ENCODE measurements at regions not wholly inside any gene's neighbourhood (a gene's known extent, or its start where the extent isn't known, plus 50 kb on each side); places are given as distances from the start of the nearest gene placed in this dataset.

DNA sequence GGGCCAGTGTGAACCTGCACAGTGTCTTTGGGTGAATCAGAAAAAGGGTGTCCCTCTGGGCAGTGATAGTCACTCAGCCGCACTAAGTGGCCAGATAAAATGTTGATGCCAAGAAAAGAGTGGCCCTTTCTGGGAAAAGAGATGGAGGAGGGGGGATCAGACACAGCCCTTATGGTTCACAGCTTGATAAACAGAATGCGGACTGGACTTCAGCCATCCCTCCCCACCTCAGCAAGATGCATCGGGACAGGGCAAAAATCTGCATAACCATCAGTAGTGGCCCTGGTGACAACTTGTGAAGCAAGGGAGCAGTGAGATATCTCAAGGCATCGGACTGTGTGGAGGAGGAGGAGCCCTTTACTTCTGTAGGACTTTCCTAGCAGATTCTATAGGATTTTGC, 353.8 kb upstream of the PLXNA2 start:
- TF ChIP-seq, protein P1, sequence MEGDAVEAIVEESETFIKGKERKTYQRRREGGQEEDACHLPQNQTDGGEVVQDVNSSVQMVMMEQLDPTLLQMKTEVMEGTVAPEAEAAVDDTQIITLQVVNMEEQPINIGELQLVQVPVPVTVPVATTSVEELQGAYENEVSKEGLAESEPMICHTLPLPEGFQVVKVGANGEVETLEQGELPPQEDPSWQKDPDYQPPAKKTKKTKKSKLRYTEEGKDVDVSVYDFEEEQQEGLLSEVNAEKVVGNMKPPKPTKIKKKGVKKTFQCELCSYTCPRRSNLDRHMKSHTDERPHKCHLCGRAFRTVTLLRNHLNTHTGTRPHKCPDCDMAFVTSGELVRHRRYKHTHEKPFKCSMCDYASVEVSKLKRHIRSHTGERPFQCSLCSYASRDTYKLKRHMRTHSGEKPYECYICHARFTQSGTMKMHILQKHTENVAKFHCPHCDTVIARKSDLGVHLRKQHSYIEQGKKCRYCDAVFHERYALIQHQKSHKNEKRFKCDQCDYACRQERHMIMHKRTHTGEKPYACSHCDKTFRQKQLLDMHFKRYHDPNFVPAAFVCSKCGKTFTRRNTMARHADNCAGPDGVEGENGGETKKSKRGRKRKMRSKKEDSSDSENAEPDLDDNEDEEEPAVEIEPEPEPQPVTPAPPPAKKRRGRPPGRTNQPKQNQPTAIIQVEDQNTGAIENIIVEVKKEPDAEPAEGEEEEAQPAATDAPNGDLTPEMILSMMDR (IDR thresholded peaks at IDR 0.05): no peak
- TF ChIP-seq POLR2A (IDR thresholded peaks at IDR 0.05): no peak

Data from lower leg skin (tissue), 3 donors.